ENCODE measurements at regions not wholly inside any gene's neighbourhood (a gene's known extent, or its start where the extent isn't known, plus 50 kb on each side); places are given as distances from the start of the nearest gene placed in this dataset.

DNA sequence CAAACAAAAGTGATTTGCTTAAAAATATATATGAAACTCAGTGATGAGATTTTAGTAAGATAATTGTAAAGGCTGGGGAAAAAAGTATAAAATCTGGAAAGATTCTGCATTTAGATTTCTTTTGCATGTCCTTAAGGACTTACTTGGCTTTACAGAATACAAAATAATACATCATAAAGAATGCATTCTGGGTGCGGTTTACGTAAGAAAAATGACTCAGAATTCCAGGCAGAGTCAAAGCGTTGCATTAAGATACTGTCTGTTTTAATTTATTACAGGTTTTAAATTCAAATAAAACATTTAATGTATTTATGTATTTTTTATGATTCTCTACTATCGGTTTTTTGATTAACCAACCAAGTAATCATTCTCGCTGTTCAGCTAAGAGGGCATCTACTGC is 178.0 kb downstream of the SH3BP4 start:
- no peak for TF ChIP-seq EZH2 (optimal IDR thresholded peaks at IDR 0.05; ENCODE audit: low read depth, low read length)
- TF ChIP-seq, protein P1, sequence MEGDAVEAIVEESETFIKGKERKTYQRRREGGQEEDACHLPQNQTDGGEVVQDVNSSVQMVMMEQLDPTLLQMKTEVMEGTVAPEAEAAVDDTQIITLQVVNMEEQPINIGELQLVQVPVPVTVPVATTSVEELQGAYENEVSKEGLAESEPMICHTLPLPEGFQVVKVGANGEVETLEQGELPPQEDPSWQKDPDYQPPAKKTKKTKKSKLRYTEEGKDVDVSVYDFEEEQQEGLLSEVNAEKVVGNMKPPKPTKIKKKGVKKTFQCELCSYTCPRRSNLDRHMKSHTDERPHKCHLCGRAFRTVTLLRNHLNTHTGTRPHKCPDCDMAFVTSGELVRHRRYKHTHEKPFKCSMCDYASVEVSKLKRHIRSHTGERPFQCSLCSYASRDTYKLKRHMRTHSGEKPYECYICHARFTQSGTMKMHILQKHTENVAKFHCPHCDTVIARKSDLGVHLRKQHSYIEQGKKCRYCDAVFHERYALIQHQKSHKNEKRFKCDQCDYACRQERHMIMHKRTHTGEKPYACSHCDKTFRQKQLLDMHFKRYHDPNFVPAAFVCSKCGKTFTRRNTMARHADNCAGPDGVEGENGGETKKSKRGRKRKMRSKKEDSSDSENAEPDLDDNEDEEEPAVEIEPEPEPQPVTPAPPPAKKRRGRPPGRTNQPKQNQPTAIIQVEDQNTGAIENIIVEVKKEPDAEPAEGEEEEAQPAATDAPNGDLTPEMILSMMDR (IDR thresholded peaks at IDR 0.05; ENCODE audit: low read length) = no peak

All from MM.1S (cell line).